ENCODE measurements at regions not wholly inside any gene's neighbourhood (a gene's known extent, or its start where the extent isn't known, plus 50 kb on each side); places are given as distances from the start of the nearest gene placed in this dataset.

GRCh38 chr1:4597020-4597419 is 57.4 kb upstream of the AJAP1 start:
- no peak for TF ChIP-seq CTCF (IDR thresholded peaks at IDR 0.05)
- no peak for TF ChIP-seq POLR2A (IDR thresholded peaks at IDR 0.05)

All from thyroid gland (tissue), 4 donors.